Endothelial cell of umbilical vein (primary cell): ENCODE measurements at regions not wholly inside any gene's neighbourhood (a gene's known extent, or its start where the extent isn't known, plus 50 kb on each side); places are given as distances from the start of the nearest gene placed in this dataset.

Experiments used
- BruUV-seq: library from RNA; stranded (reverse); fragments of 400-500 nt; replicated peaks from 2 replicates; lab custom pipeline; 2021; lab: Mats Ljungman, UMichigan
- CTCF ChIA-PET: fragments of 300-600, 350-600 bp; sonication (Branson Sonifier 250); formaldehyde crosslinking; loops from one replicate; lab custom pipeline; 2021; ENCODE audit warnings: antibody characterized with exemption, inconsistent platforms; lab: Charles Lee
- POLR2A ChIA-PET: fragments of 300-600, 350-600 bp; sonication (Branson Sonifier 250); formaldehyde crosslinking; loops from one replicate; lab custom pipeline; 2021; ENCODE audit warnings: antibody characterized with exemption, inconsistent platforms; lab: Charles Lee
- DNase-seq: peaks from one replicate; pipeline ENCODE4 v3.0.0-alpha.2; 2011; ENCODE audit warnings: low read depth, low spot score
- FAIRE-seq: peaks from 2 replicates; lab custom pipeline; 2011; peaks lifted over from hg19 to GRCh38; lab: Jason Lieb, UNC
- H2AFZ ChIP-seq: 2 replicates; pipeline ENCODE4 v1.6.0; 2012; ENCODE audit warnings: low read depth, low read length, control low read depth, inconsistent platforms
- H3K27ac ChIP-seq: 2 replicates; pipeline ENCODE4 v1.5.1; 2011; ENCODE audit warnings: low read depth, mild to moderate bottlenecking, control low read depth, low read length, moderate library complexity; ENCODE audit not compliant: insufficient read depth
- H3K27me3 ChIP-seq, 2 experiments: 2 replicates each; pipeline versions ENCODE4 v1.6.0 to v1.6.1; 2011; ENCODE audit warnings: low read length in 2 of 2, mixed read lengths in 1 of 2; ENCODE audit not compliant: control insufficient read depth in 2 of 2, insufficient read depth in 2 of 2
- H3K36me3 ChIP-seq, 2 experiments: 2 replicates in 1 of 2; 3 replicates in 1 of 2; pipeline ENCODE4 v1.5.1; 2011; ENCODE audit warnings: low read length in 2 of 2, mild to moderate bottlenecking in 1 of 2, moderate library complexity in 1 of 2; ENCODE audit not compliant: control insufficient read depth in 2 of 2, insufficient read depth in 2 of 2; ENCODE audit errors: extremely low read depth in 1 of 2
- H3K4me1 ChIP-seq: 3 replicates; pipeline ENCODE4 v1.5.1; 2011; ENCODE audit warnings: mild to moderate bottlenecking, low read length; ENCODE audit not compliant: control insufficient read depth, insufficient read depth; ENCODE audit errors: extremely low read depth
- H3K4me2 ChIP-seq: 2 replicates; pipeline ENCODE4 v1.6.1; 2011; ENCODE audit warnings: low read length, control low read depth, mixed read lengths; ENCODE audit not compliant: insufficient read depth
- H3K4me3 ChIP-seq, 3 experiments: fragments of 200-600 bp in 1 of 3; sonication (generic), shearing (Covaris generic) in 1 of 3; replicated peaks in 1 of 3; 2 replicates each; pipeline ENCODE4 v1.5.1; 2011 to 2016; ENCODE audit warnings: control low read depth in 3 of 3, low read length in 3 of 3, mild to moderate bottlenecking in 2 of 3, inconsistent platforms in 1 of 3, low read depth in 1 of 3, moderate library complexity in 1 of 3; ENCODE audit not compliant: insufficient read depth in 1 of 3
- H3K79me2 ChIP-seq: 2 replicates; pipeline ENCODE4 v1.6.0; 2012; ENCODE audit warnings: low read length, inconsistent platforms; ENCODE audit not compliant: control insufficient read depth, insufficient read depth
- H3K9ac ChIP-seq: replicated peaks from 2 replicates; pipeline ENCODE3; 2011; ENCODE audit warnings: low read length, control low read depth; ENCODE audit not compliant: insufficient read depth; ENCODE audit errors: extremely low read depth
- H3K9me1 ChIP-seq: replicated peaks from 3 replicates; pipeline ENCODE4 v1.6.0; 2011; ENCODE audit warnings: mild to moderate bottlenecking, low read length; ENCODE audit not compliant: control insufficient read depth, insufficient read depth; ENCODE audit errors: extremely low read depth
- H3K9me3 ChIP-seq: replicated peaks from 2 replicates; pipeline ENCODE4 v1.5.1; 2012; ENCODE audit warnings: low read length, inconsistent platforms; ENCODE audit not compliant: control insufficient read depth, insufficient read depth
- H4K20me1 ChIP-seq: replicated peaks from 2 replicates; pipeline ENCODE3; 2011; ENCODE audit warnings: mild to moderate bottlenecking, low read length; ENCODE audit not compliant: control insufficient read depth, insufficient read depth; ENCODE audit errors: extremely low read depth
- CTCF ChIP-seq, 2 donors: IDR thresholded peaks; 1 replicate in 1 of 2; 2 replicates in 1 of 2; pipeline ENCODE4 v1.5.1; 2011; ENCODE audit warnings: low read length in 2 of 2, mild to moderate bottlenecking in 2 of 2, moderate library complexity in 2 of 2, control low read depth in 1 of 2, inconsistent platforms in 1 of 2, low read depth in 1 of 2; ENCODE audit not compliant: insufficient read depth in 1 of 2; ENCODE audit errors: extremely low read depth in 1 of 2
- EZH2 ChIP-seq: IDR thresholded peaks from 2 replicates; pipeline ENCODE4 v1.6.1; 2012; ENCODE audit warnings: borderline replicate concordance, low read depth, mild to moderate bottlenecking, moderate library complexity, low read length, inconsistent platforms; ENCODE audit not compliant: severe bottlenecking
- FOS ChIP-seq: IDR thresholded peaks from 2 replicates; pipeline ENCODE4 v1.6.1; 2011; ENCODE audit warnings: mild to moderate bottlenecking, low read length, moderate library complexity, borderline replicate concordance; ENCODE audit not compliant: insufficient read depth
- GATA2 ChIP-seq: IDR thresholded peaks from 2 replicates; pipeline ENCODE4 v1.7.0; 2011; ENCODE audit warnings: low read depth, mild to moderate bottlenecking, moderate library complexity, mixed read lengths, low read length; ENCODE audit not compliant: insufficient read length, insufficient read depth
- JUN ChIP-seq: IDR thresholded peaks from 2 replicates; pipeline ENCODE4 v1.6.1; 2011; ENCODE audit warnings: borderline replicate concordance, low read depth; ENCODE audit not compliant: insufficient read length, insufficient read depth
- MYC ChIP-seq: IDR thresholded peaks from one replicate; pipeline ENCODE4 v1.6.1; 2011; ENCODE audit warnings: mild to moderate bottlenecking, low read depth, low read length
- POLR2A ChIP-seq: IDR thresholded peaks from 2 replicates; pipeline ENCODE4 v1.6.1; 2012; ENCODE audit warnings: low read depth, mild to moderate bottlenecking, control low read depth, low read length
- POLR2AphosphoS5 ChIP-seq: IDR thresholded peaks from 2 replicates; pipeline ENCODE4 v1.6.1; 2012; ENCODE audit warnings: low read depth, mild to moderate bottlenecking, control low read depth, low read length, moderate library complexity; ENCODE audit not compliant: insufficient read depth
- dilution Hi-C: fragments of 300-500 bp; cut with MboI; formaldehyde crosslinking; loops from one replicate; pipeline ENCODE4 v1.15.0; 2019; ENCODE audit warnings: low sequenced_read_pairs; ENCODE audit not compliant: extremely low pct_ligation_motif_present
- intact Hi-C: fragments of 100-400 bp; cut with micrococcal nuclease; formaldehyde crosslinking; loops from one replicate; pipeline ENCODE4 v1.10.0; 2022
- TF ChIP-seq, protein P1 (sequence below): IDR thresholded peaks from 2 replicates; pipeline ENCODE4 v1.6.1; 2011; ENCODE audit not compliant: insufficient read depth, insufficient read length

DNA sequence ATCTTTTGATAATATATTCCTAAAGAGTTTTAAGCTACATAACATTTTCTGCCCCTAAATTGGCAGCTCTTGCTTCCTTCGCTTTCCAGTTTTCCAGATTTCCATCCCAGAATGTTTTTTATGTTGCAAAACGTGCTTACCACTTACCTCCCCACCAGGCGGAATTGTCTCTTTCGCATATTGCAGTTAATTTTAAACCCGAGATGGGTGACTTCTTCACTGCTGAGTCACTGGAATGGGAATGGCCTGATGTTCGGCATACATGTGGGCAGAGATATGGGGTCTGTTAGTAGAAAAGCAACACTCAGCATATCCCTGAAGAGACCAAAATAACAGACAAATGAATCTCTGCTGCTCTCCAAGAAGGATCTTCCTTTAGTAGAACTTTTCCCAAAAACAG is 491.2 kb downstream of the PREX1 start:
- Histone ChIP-seq H3K9me3 (no peaks in the 10 kb centered on the region), H3K9me1 (no peaks in the 10 kb centered on the region), H2AFZ (no peak overlapping the region), H3K27ac (no peak overlapping the region), H3K36me3 (no peaks in the 10 kb centered on the region), H4K20me1 (no peaks in the 10 kb centered on the region), H3K4me1 (no peaks in the 10 kb centered on the region), H3K27me3 (peaks cover 8 to 11% of the 10 kb centered on the region in 2 experiments), H3K9ac (no peak overlapping the region), H3K79me2 (no peaks in the 10 kb centered on the region), H3K4me2 (no peak overlapping the region), H3K4me3 (no peak overlapping the region)
- ChIA-PET CTCF (no interaction called here), POLR2A (no interaction called here)
- TF ChIP-seq FOS: no peak
- no peak for TF ChIP-seq POLR2A
- TF ChIP-seq EZH2: no peak
- no peak for TF ChIP-seq GATA2
- TF ChIP-seq MYC: no peak
- TF ChIP-seq CTCF (IDR thresholded peaks at IDR 0.05; ENCODE audit: extremely low read depth in 1 of 2, insufficient read depth in 1 of 2, low read depth in 1 of 2, low read length in 2 of 2): no peak
- TF ChIP-seq JUN: no peak
- TF ChIP-seq, protein P1, sequence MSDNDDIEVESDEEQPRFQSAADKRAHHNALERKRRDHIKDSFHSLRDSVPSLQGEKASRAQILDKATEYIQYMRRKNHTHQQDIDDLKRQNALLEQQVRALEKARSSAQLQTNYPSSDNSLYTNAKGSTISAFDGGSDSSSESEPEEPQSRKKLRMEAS: no peak
- TF ChIP-seq POLR2AphosphoS5: no peak
- intact Hi-C loops (no loop called here), dilution Hi-C loops (no loop called here)
- DNase-seq: no peak
- BruUV-seq: no TSS peak
- FAIRE-seq: no peak
